ENCODE measurements at regions not wholly inside any gene's neighbourhood (a gene's known extent, or its start where the extent isn't known, plus 50 kb on each side); places are given as distances from the start of the nearest gene placed in this dataset.

- H3K36me3 Mint-ChIP-seq (ENCODE audit: low read depth), result peaks cover 7% of the 10 kb centered on the region
- no peaks in the 10 kb centered on the region for H3K27me3 Mint-ChIP-seq (ENCODE audit: low read depth, poor library complexity)
- no peak for DNase-seq
- H3K9me3 Mint-ChIP-seq, result peaks cover 17% of the 10 kb centered on the region
- no peak overlapping the region for H3K4me3 Mint-ChIP-seq
- no peak for TF ChIP-seq CTCF (IDR thresholded peaks at IDR 0.05)
- H3K4me1 Mint-ChIP-seq, result peaks cover 29% of the 10 kb centered on the region
- peak overlapping the region; percentile 23 for H3K27ac Mint-ChIP-seq
Observed at GRCh38 chr5:33363537-33363936, 77.2 kb upstream of the TARS1 start.

- DNase-seq, result no peak
- peaks cover 33% of the 10 kb centered on the region for H3K4me1 Mint-ChIP-seq
- H3K27ac Mint-ChIP-seq, result no peak overlapping the region
- TF ChIP-seq CTCF (IDR thresholded peaks at IDR 0.05), result no peak
- H3K36me3 Mint-ChIP-seq (ENCODE audit: low read depth), result peaks cover 7% of the 10 kb centered on the region
- no peak overlapping the region for H3K4me3 Mint-ChIP-seq
- no peaks in the 10 kb centered on the region for H3K27me3 Mint-ChIP-seq (ENCODE audit: low read depth, poor library complexity)
- H3K9me3 Mint-ChIP-seq, result peaks cover 11% of the 10 kb centered on the region
Observed at GRCh38 chr5:33364406-33364805, 76.4 kb upstream of the TARS1 start.

- Mint-ChIP-seq H3K27ac (no peak overlapping the region), H3K27me3 (ENCODE audit: low read depth, poor library complexity) (no peaks in the 10 kb centered on the region), H3K4me3 (no peak overlapping the region), H3K4me1 (peaks cover 36% of the 10 kb centered on the region), H3K36me3 (ENCODE audit: low read depth) (no peaks in the 10 kb centered on the region), H3K9me3 (no peaks in the 10 kb centered on the region)
- no peak for TF ChIP-seq CTCF (IDR thresholded peaks at IDR 0.05)
- DNase-seq, result no peak
Observed at GRCh38 chr5:33367416-33367815, 73.3 kb upstream of the TARS1 start.

GRCh38 chr5:33369485-33370465, 71.0 kb upstream of the TARS1 start:
- peaks cover 16% of the 10 kb centered on the region for H3K4me1 Mint-ChIP-seq
- no peak for DNase-seq
- H3K9me3 Mint-ChIP-seq, result no peaks in the 10 kb centered on the region
- H3K4me3 Mint-ChIP-seq, result no peak overlapping the region
- peak overlapping the region; percentile 53 for H3K27ac Mint-ChIP-seq
- TF ChIP-seq CTCF (IDR thresholded peaks at IDR 0.05), result no peak
- H3K36me3 Mint-ChIP-seq (ENCODE audit: low read depth), result no peaks in the 10 kb centered on the region
- H3K27me3 Mint-ChIP-seq (ENCODE audit: low read depth, poor library complexity), result no peaks in the 10 kb centered on the region

- Mint-ChIP-seq H3K9me3 (no peaks in the 10 kb centered on the region), H3K4me1 (peaks cover 16% of the 10 kb centered on the region), H3K27me3 (ENCODE audit: low read depth, poor library complexity) (no peaks in the 10 kb centered on the region), H3K4me3 (no peak overlapping the region), H3K27ac (no peak overlapping the region), H3K36me3 (ENCODE audit: low read depth) (no peaks in the 10 kb centered on the region)
- DNase-seq, result no peak
- no peak for TF ChIP-seq CTCF (IDR thresholded peaks at IDR 0.05)
Observed at GRCh38 chr5:33370466-33370859, 70.3 kb upstream of the TARS1 start.

GRCh38 chr5:33371660-33372059, 69.1 kb upstream of the TARS1 start:
- no peaks in the 10 kb centered on the region for H3K27me3 Mint-ChIP-seq (ENCODE audit: low read depth, poor library complexity)
- peak overlapping the region; percentile 7 for H3K27ac Mint-ChIP-seq
- no peak overlapping the region for H3K4me3 Mint-ChIP-seq
- no peak for TF ChIP-seq CTCF (IDR thresholded peaks at IDR 0.05)
- peaks cover 16% of the 10 kb centered on the region for H3K4me1 Mint-ChIP-seq
- no peaks in the 10 kb centered on the region for H3K36me3 Mint-ChIP-seq (ENCODE audit: low read depth)
- no peak for DNase-seq
- H3K9me3 Mint-ChIP-seq, result no peaks in the 10 kb centered on the region

Data from nephron progenitor cell (in vitro differentiated cells).